Astrocyte (in vitro differentiated cells and primary cell): ENCODE measurements at regions not wholly inside any gene's neighbourhood (a gene's known extent, or its start where the extent isn't known, plus 50 kb on each side); places are given as distances from the start of the nearest gene placed in this dataset.

Experiments
- CTCF ChIP-seq: IDR thresholded peaks from 2 replicates; pipeline ENCODE4 v1.5.1; 2011; ENCODE audit warnings: low read depth, mild to moderate bottlenecking, inconsistent platforms, low read length, moderate library complexity; ENCODE audit not compliant: insufficient read depth
- EZH2 ChIP-seq: IDR thresholded peaks from 2 replicates; pipeline ENCODE4 v1.6.1; 2012; ENCODE audit warnings: mild to moderate bottlenecking, low read length, inconsistent platforms; ENCODE audit not compliant: insufficient read depth

GRCh38 chr17:14794961-14795360, 470.2 kb downstream of the PMP22 start:
- no peak for TF ChIP-seq CTCF
- TF ChIP-seq EZH2, result no peak
